ENCODE measurements at regions not wholly inside any gene's neighbourhood (a gene's known extent, or its start where the extent isn't known, plus 50 kb on each side); places are given as distances from the start of the nearest gene placed in this dataset.

DNA sequence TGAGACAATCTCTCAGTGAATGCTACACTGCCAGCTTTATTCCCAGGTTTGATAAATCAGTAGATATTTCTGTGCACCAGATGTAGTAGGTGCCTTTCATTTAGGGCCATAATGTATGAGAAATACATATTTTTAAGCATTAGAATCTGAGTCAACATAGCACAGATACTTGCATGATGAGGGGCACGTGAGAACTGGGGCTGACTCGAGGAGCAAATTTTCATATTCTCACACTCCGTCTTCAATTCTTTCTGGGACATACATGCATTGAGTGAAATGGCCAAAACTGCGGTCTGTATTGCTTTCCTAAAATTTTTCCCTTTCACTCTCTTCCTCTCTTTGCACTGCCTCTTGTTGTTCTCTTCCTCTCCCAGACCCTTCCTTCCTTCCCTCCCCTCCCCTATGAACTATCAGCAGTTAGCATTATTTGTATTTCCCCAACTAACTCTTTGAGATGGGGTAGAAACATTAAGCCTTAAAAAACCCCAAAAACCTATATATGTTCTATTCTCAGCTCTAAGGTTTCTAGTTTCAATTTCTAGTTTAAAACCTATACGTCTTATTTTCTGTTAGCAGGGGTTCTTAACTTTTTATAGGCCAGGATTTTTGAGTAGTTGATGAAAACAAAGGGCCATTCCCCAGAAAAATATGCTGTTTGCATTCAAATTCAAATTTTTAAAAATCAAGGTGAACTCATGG lies 289.1 kb downstream of the PTBP2 start:
- TF ChIP-seq, protein P1, sequence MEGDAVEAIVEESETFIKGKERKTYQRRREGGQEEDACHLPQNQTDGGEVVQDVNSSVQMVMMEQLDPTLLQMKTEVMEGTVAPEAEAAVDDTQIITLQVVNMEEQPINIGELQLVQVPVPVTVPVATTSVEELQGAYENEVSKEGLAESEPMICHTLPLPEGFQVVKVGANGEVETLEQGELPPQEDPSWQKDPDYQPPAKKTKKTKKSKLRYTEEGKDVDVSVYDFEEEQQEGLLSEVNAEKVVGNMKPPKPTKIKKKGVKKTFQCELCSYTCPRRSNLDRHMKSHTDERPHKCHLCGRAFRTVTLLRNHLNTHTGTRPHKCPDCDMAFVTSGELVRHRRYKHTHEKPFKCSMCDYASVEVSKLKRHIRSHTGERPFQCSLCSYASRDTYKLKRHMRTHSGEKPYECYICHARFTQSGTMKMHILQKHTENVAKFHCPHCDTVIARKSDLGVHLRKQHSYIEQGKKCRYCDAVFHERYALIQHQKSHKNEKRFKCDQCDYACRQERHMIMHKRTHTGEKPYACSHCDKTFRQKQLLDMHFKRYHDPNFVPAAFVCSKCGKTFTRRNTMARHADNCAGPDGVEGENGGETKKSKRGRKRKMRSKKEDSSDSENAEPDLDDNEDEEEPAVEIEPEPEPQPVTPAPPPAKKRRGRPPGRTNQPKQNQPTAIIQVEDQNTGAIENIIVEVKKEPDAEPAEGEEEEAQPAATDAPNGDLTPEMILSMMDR (IDR thresholded peaks at IDR 0.05), result no peak
- no peak for DNase-seq
- Mint-ChIP-seq H3K4me1 (no peaks in the 10 kb centered on the region), H3K36me3 (ENCODE audit: low read depth) (no peaks in the 10 kb centered on the region), H3K27ac (no peak overlapping the region), H3K9me3 (no peaks in the 10 kb centered on the region), H3K4me3 (no peak overlapping the region), H3K27me3 (ENCODE audit: low read depth, poor library complexity) (peaks cover 6% of the 10 kb centered on the region)

DNA sequence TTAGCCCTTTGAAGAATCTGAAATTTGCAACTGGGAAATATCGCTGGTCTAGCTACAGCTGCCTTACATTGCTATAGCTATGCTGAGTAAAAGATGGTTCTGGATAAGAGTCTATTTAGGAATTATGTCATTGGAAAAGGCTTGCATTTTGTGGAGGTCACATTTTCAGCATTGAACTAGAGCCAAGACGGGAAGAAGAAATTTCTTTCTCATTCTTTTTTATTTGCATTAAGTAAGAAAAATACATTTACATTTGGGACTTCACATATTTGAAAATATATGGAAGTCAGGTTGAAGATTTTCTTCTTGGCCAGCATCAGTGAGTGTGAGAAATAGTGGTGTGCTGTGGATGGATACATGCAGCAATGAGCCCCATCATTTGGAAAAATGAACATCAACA lies 291.6 kb downstream of the PTBP2 start:
- no peak overlapping the region for H3K4me3 Mint-ChIP-seq
- H3K27ac Mint-ChIP-seq, result no peak overlapping the region
- TF ChIP-seq, protein P1 (IDR thresholded peaks at IDR 0.05), result no peak
- H3K4me1 Mint-ChIP-seq, result no peaks in the 10 kb centered on the region
- H3K36me3 Mint-ChIP-seq (ENCODE audit: low read depth), result no peaks in the 10 kb centered on the region
- no peaks in the 10 kb centered on the region for H3K9me3 Mint-ChIP-seq
- DNase-seq, result no peak
- peaks cover 6% of the 10 kb centered on the region for H3K27me3 Mint-ChIP-seq (ENCODE audit: low read depth, poor library complexity)

DNA sequence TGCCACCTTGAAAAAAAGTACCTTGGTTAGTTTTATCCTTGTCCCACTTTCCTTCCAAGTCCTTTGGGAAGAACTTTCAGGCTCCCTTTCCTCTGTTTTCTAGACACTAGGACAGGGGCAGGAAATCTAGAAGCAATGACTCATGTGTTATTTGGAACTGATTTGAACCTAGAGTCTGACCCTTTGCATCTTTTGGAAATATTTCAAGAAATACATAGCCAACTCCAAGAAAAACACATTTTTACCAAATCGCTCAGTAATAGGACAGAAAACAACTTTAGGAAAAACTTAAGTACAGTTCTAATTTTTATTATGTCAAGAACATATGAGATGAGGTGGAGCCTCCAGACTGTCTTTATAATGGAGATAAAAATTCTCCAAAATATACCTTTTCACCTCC lies 292.4 kb downstream of the PTBP2 start:
- TF ChIP-seq, protein P1 (IDR thresholded peaks at IDR 0.05), result no peak
- Mint-ChIP-seq H3K4me3 (no peak overlapping the region), H3K36me3 (ENCODE audit: low read depth) (no peaks in the 10 kb centered on the region), H3K27ac (no peak overlapping the region), H3K9me3 (no peaks in the 10 kb centered on the region), H3K27me3 (ENCODE audit: low read depth, poor library complexity) (peaks cover 6% of the 10 kb centered on the region), H3K4me1 (no peaks in the 10 kb centered on the region)
- DNase-seq, result no peak

DNA sequence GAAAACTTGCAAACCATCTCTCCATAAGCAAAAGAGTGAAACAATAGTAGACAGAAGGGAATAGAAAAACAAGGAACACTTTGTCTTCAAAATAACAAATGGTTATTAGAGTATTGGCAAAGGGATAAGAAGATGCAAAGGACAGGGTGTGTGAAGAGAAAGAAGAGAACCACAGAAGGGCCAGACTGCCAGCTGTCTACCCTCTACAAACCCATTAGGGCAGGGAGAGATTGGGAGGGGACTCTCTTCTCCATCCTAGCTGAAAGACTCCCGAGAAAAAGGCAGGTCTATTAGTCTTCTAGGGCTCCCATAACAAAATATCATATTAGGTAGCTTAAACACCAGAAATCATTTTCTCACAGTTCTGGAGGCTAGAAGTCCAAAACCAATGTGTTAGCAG lies 292.8 kb downstream of the PTBP2 start:
- peaks cover 6% of the 10 kb centered on the region for H3K27me3 Mint-ChIP-seq (ENCODE audit: low read depth, poor library complexity)
- H3K4me1 Mint-ChIP-seq, result no peaks in the 10 kb centered on the region
- H3K27ac Mint-ChIP-seq, result no peak overlapping the region

DNA sequence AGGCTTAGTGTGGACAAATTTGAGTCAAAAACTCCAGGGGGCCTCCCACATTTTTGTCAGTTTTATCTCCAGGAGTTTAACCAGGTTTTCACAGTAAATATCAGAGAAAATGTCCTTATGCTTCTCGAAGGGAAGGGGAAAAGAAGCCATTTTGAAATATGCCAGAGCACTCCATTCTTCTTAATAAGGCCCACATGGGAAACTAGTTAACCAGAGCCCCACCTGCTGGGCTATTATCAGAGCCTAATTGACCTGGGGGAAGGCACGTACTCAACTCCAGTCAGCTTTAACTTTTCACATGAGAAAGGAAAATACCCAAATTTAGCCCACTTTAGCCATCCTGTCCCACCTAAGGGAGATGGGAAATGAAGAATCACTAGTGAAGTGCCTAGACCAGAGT lies 296.3 kb downstream of the PTBP2 start:
- Mint-ChIP-seq H3K27me3 (ENCODE audit: low read depth, poor library complexity) (peaks cover 4% of the 10 kb centered on the region), H3K4me1 (no peaks in the 10 kb centered on the region), H3K4me3 (no peak overlapping the region), H3K9me3 (no peaks in the 10 kb centered on the region), H3K36me3 (ENCODE audit: low read depth) (no peaks in the 10 kb centered on the region), H3K27ac (no peak overlapping the region)
- DNase-seq, result no peak
- TF ChIP-seq, protein P1 (IDR thresholded peaks at IDR 0.05), result no peak

More for the DNA sequence above, 292.8 kb downstream of the PTBP2 start:
- TF ChIP-seq, protein P1 (IDR thresholded peaks at IDR 0.05), result no peak
- H3K36me3 Mint-ChIP-seq (ENCODE audit: low read depth), result no peaks in the 10 kb centered on the region
- H3K9me3 Mint-ChIP-seq, result no peaks in the 10 kb centered on the region
- DNase-seq, result no peak
- no peak overlapping the region for H3K4me3 Mint-ChIP-seq
